Neural cell (in vitro differentiated cells): ENCODE measurements at regions not wholly inside any gene's neighbourhood (a gene's known extent, or its start where the extent isn't known, plus 50 kb on each side); places are given as distances from the start of the nearest gene placed in this dataset.

Experiments
- H2AFZ ChIP-seq: fragments of 200-600, 300-800 bp; sonication (generic), shearing (Covaris generic); 2 replicates; pipeline ENCODE4 v1.6.0; 2014; ENCODE audit warnings: low read depth, mild to moderate bottlenecking, antibody characterized with exemption, low read length, moderate library complexity
- H3F3A ChIP-seq: fragments of 200-600 bp; shearing (Covaris generic); 2 replicates; pipeline ENCODE4 v1.6.1; 2016; ENCODE audit warnings: mild to moderate bottlenecking, moderate library complexity, mixed read lengths, antibody characterized with exemption, low read length; ENCODE audit not compliant: insufficient read depth, poor library complexity, severe bottlenecking
- H3K27ac ChIP-seq: fragments of 200-600, 300-800 bp; sonication (generic), shearing (Covaris generic); 2 replicates; pipeline ENCODE4 v1.5.1; 2014; ENCODE audit warnings: mild to moderate bottlenecking, low read length, moderate library complexity
- H3K27me3 ChIP-seq: fragments of 300-800, 200-600 bp; sonication (generic), shearing (Covaris generic); 2 replicates; pipeline ENCODE4 v1.6.0; 2014; ENCODE audit warnings: mild to moderate bottlenecking, low read depth, low read length, moderate library complexity; ENCODE audit not compliant: insufficient read depth
- H3K36me3 ChIP-seq: fragments of 300-800, 200-600 bp; sonication (generic), shearing (Covaris generic); 2 replicates; pipeline ENCODE4 v1.5.1; 2014; ENCODE audit warnings: mild to moderate bottlenecking, antibody characterized with exemption, low read length, moderate library complexity; ENCODE audit not compliant: insufficient read depth
- H3K4me2 ChIP-seq: fragments of 300-800, 200-600 bp; sonication (generic), shearing (Covaris generic); 2 replicates; pipeline ENCODE4 v1.6.0; 2014; ENCODE audit warnings: mild to moderate bottlenecking, low read length
- H3K4me3 ChIP-seq: fragments of 300-800, 200-600 bp; sonication (generic), shearing (Covaris generic); 2 replicates; pipeline ENCODE4 v1.5.1; 2014; ENCODE audit warnings: mild to moderate bottlenecking, low read length, moderate library complexity
- H3K79me2 ChIP-seq: fragments of 200-600 bp; shearing (Covaris generic); replicated peaks from 2 replicates; pipeline ENCODE4 v1.6.0; 2014; ENCODE audit warnings: mild to moderate bottlenecking, low read length, moderate library complexity; ENCODE audit not compliant: insufficient read depth
- H3K9ac ChIP-seq: fragments of 300-800, 200-600 bp; sonication (generic), shearing (Covaris generic); 2 replicates; pipeline ENCODE4 v1.6.1; 2016; ENCODE audit warnings: mild to moderate bottlenecking, low read length, mixed read lengths
- H3K9me2 ChIP-seq: fragments of 200-600 bp; shearing (Covaris generic); 2 replicates; pipeline ENCODE4 v1.6.1; 2016; ENCODE audit warnings: mild to moderate bottlenecking, low read length, mixed read lengths; ENCODE audit not compliant: insufficient read depth
- H3K9me3 ChIP-seq: fragments of 200-600, 300-800 bp; sonication (generic), shearing (Covaris generic); 2 replicates; pipeline ENCODE4 v1.6.1; 2016; ENCODE audit warnings: mild to moderate bottlenecking, mixed run types, low read length, moderate library complexity, mixed read lengths
- H4K20me1 ChIP-seq: fragments of 200-600 bp; shearing (Covaris generic); 2 replicates; pipeline ENCODE4 v1.6.1; 2016; ENCODE audit warnings: mild to moderate bottlenecking, mixed run types; ENCODE audit not compliant: insufficient read depth
- EP300 ChIP-seq: fragments of 450-650 bp; conservative IDR thresholded peaks from 2 replicates; pipeline ENCODE4 v1.6.1; 2014; ENCODE audit warnings: antibody characterized with exemption, mild to moderate bottlenecking, moderate library complexity; ENCODE audit not compliant: poor library complexity, severe bottlenecking
- EZH2 ChIP-seq: fragments of 200-600, 300-800 bp; shearing (Covaris generic), sonication (generic); IDR thresholded peaks from 2 replicates; pipeline ENCODE4 v1.6.1; 2014; ENCODE audit warnings: antibody characterized with exemption, low read length, borderline replicate concordance, mild to moderate bottlenecking; ENCODE audit not compliant: insufficient read depth, poor library complexity, severe bottlenecking
- MXI1 ChIP-seq: fragments of 450-650 bp; conservative IDR thresholded peaks from 2 replicates; pipeline ENCODE4 v1.6.1; 2014; ENCODE audit warnings: antibody characterized with exemption, mild to moderate bottlenecking; ENCODE audit not compliant: poor library complexity, severe bottlenecking
- POLR2AphosphoS5 ChIP-seq: IDR thresholded peaks from 2 replicates; pipeline ENCODE4 v1.6.1; 2012
- RAD21 ChIP-seq: fragments of 450-650 bp; conservative IDR thresholded peaks from 2 replicates; pipeline ENCODE4 v1.6.1; 2014; ENCODE audit warnings: antibody characterized with exemption, mild to moderate bottlenecking, moderate library complexity
- SMC3 ChIP-seq: fragments of 450-650 bp; conservative IDR thresholded peaks from 2 replicates; pipeline ENCODE4 v1.6.1; 2014; ENCODE audit warnings: antibody characterized with exemption, mild to moderate bottlenecking, moderate library complexity; ENCODE audit not compliant: poor library complexity
- TAF1 ChIP-seq: IDR thresholded peaks from 2 replicates; pipeline ENCODE4 v1.6.1; 2012; ENCODE audit warnings: low read depth
- TF ChIP-seq, protein P1 (sequence below): fragments of 450-650 bp; IDR thresholded peaks from 2 replicates; pipeline ENCODE4 v1.5.1; 2014; ENCODE audit warnings: antibody characterized with exemption, mild to moderate bottlenecking, moderate library complexity; ENCODE audit not compliant: poor library complexity, severe bottlenecking
- TF ChIP-seq, protein P2 (sequence below): IDR thresholded peaks from 2 replicates; pipeline ENCODE4 v1.6.1; 2012; ENCODE audit warnings: borderline replicate concordance

DNA sequence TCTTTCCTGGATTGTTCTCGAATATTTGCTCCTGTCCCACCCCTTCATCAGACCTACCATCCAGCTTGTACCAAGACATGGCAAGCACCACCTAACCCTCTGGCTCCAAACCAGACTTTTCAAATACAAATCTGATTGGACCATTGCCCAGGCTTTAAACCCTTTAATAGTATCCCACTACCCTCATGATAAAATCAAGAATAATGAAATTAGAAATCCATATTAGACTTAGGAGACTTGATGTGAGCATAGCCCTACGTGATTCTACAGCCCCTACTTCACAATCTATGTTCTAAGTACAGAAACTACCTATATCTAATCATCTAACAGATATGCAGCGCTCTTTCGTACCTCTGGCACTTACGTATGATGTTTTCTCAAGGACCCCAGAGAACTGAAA lies 375.2 kb upstream of the CPEB2 start:
- no peak overlapping the region for H3K27ac ChIP-seq
- H3K9me3 ChIP-seq = no peaks in the 10 kb centered on the region
- no peaks in the 10 kb centered on the region for H3K27me3 ChIP-seq
- no peaks in the 10 kb centered on the region for H4K20me1 ChIP-seq
- H3K4me3 ChIP-seq = no peak overlapping the region
- H3K4me2 ChIP-seq = no peak overlapping the region
- TF ChIP-seq EZH2 (no peak), SMC3 (no peak), MXI1 (no peak), TAF1 (no peak), POLR2AphosphoS5 (no peak), RAD21 (no peak), EP300 (no peak)
- TF ChIP-seq, protein P1, sequence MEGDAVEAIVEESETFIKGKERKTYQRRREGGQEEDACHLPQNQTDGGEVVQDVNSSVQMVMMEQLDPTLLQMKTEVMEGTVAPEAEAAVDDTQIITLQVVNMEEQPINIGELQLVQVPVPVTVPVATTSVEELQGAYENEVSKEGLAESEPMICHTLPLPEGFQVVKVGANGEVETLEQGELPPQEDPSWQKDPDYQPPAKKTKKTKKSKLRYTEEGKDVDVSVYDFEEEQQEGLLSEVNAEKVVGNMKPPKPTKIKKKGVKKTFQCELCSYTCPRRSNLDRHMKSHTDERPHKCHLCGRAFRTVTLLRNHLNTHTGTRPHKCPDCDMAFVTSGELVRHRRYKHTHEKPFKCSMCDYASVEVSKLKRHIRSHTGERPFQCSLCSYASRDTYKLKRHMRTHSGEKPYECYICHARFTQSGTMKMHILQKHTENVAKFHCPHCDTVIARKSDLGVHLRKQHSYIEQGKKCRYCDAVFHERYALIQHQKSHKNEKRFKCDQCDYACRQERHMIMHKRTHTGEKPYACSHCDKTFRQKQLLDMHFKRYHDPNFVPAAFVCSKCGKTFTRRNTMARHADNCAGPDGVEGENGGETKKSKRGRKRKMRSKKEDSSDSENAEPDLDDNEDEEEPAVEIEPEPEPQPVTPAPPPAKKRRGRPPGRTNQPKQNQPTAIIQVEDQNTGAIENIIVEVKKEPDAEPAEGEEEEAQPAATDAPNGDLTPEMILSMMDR = no peak
- TF ChIP-seq, protein P2, sequence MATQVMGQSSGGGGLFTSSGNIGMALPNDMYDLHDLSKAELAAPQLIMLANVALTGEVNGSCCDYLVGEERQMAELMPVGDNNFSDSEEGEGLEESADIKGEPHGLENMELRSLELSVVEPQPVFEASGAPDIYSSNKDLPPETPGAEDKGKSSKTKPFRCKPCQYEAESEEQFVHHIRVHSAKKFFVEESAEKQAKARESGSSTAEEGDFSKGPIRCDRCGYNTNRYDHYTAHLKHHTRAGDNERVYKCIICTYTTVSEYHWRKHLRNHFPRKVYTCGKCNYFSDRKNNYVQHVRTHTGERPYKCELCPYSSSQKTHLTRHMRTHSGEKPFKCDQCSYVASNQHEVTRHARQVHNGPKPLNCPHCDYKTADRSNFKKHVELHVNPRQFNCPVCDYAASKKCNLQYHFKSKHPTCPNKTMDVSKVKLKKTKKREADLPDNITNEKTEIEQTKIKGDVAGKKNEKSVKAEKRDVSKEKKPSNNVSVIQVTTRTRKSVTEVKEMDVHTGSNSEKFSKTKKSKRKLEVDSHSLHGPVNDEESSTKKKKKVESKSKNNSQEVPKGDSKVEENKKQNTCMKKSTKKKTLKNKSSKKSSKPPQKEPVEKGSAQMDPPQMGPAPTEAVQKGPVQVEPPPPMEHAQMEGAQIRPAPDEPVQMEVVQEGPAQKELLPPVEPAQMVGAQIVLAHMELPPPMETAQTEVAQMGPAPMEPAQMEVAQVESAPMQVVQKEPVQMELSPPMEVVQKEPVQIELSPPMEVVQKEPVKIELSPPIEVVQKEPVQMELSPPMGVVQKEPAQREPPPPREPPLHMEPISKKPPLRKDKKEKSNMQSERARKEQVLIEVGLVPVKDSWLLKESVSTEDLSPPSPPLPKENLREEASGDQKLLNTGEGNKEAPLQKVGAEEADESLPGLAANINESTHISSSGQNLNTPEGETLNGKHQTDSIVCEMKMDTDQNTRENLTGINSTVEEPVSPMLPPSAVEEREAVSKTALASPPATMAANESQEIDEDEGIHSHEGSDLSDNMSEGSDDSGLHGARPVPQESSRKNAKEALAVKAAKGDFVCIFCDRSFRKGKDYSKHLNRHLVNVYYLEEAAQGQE = no peak
- no peaks in the 10 kb centered on the region for H3K79me2 ChIP-seq
- H3F3A ChIP-seq = no peaks in the 10 kb centered on the region
- no peaks in the 10 kb centered on the region for H3K36me3 ChIP-seq
- H3K9ac ChIP-seq = no peak overlapping the region
- no peak overlapping the region for H2AFZ ChIP-seq
- H3K9me2 ChIP-seq = no peaks in the 10 kb centered on the region

DNA sequence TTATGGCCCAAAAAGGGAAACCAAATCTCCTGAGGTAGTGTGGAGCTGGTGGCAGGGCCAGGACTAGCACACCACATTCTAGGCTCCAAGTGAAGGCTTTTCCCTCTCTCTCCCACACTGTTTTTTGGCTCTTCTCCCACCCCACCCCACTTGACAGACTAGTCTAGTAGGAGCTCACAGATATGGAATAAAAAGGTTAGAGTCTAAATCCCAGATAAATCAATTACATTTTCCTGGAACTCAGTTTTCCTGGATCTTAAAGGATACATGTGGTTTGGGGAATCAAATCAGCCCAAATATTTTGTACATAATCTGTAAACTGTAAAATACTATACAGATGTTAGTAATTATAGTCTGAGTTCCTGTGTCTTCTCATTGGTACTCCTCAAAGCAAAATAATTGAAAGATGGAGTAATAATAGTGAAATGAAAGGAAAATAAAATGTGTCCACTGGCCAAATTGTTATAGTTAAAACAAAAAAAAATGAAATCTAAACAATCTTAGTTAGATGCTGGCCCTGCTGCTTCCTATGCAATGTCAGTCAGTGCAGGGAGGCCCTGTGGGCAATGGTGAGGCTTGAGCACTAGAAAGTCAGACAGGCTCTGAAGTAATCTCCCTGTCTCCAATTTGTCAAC lies 370.4 kb upstream of the CPEB2 start:
- no peaks in the 10 kb centered on the region for H3K27me3 ChIP-seq
- no peaks in the 10 kb centered on the region for H3K36me3 ChIP-seq
- no peaks in the 10 kb centered on the region for H3K9me2 ChIP-seq
- no peak overlapping the region for H3K4me2 ChIP-seq
- H2AFZ ChIP-seq = no peak overlapping the region
- no peak overlapping the region for H3K4me3 ChIP-seq
- H3K27ac ChIP-seq = no peak overlapping the region
- H3K79me2 ChIP-seq = no peaks in the 10 kb centered on the region
- no peak for TF ChIP-seq POLR2AphosphoS5
- no peaks in the 10 kb centered on the region for H3F3A ChIP-seq
- no peaks in the 10 kb centered on the region for H4K20me1 ChIP-seq
- H3K9me3 ChIP-seq = no peaks in the 10 kb centered on the region
- H3K9ac ChIP-seq = no peak overlapping the region

DNA sequence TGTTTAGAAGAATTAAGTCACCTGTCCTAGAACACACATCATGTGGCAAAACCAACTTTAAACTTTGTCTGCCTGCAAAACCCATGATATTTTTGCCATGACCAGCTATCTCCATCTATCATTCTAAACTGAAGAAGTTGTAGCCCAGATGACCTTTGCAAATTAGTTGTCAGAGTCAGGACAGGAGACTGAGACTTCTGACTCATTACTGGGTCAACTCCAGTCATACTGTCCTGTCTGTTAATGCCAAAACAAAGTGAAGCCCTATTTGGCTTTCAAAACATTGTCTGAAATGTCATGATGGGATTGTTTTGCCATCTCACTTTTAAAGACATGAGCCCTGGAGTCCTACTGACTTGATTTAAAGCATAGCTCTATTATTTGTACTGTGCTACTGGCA lies 365.7 kb upstream of the CPEB2 start:
- Histone ChIP-seq H3K9me2 (no peaks in the 10 kb centered on the region), H3K9me3 (no peaks in the 10 kb centered on the region), H2AFZ (no peak overlapping the region), H3K4me3 (no peak overlapping the region), H3K4me2 (no peak overlapping the region), H4K20me1 (no peaks in the 10 kb centered on the region), H3F3A (no peaks in the 10 kb centered on the region), H3K27me3 (no peaks in the 10 kb centered on the region), H3K9ac (no peak overlapping the region), H3K79me2 (no peaks in the 10 kb centered on the region), H3K36me3 (no peaks in the 10 kb centered on the region), H3K27ac (no peak overlapping the region)
- TF ChIP-seq, protein P2 = no peak
